ENCODE measurements at regions not wholly inside any gene's neighbourhood (a gene's known extent, or its start where the extent isn't known, plus 50 kb on each side); places are given as distances from the start of the nearest gene placed in this dataset.

- peak overlapping the region; percentile 67; the same call in 1 of the 2 replicates for H2AFZ ChIP-seq (ENCODE audit: low read length)
- no peaks in the 10 kb centered on the region for H3K36me3 ChIP-seq (ENCODE audit: control insufficient read depth in 2 of 4, insufficient read depth in 4 of 4, low read length in 3 of 4)
- peak overlapping the region; percentile 2 for H4K91ac ChIP-seq (replicated peaks; ENCODE audit: insufficient read length, low read length)
- H3K23ac ChIP-seq (ENCODE audit: insufficient read length) = no peak overlapping the region
- H4K8ac ChIP-seq (ENCODE audit: extremely low read depth, insufficient read depth, low read length) = no peak overlapping the region
- 81% methylated on average over 11 of the region's 11 CpGs; no CpG with 5 or more reads in 1 of the 2 experiments for WGBS, 2 experiments (ENCODE audit: extremely low coverage in 1 of 2, insufficient coverage in 1 of 2, insufficient read length in 1 of 2, insufficient replicate concordance in 2 of 2, low coverage in 1 of 2, low lambda C conversion rate in 2 of 2, missing lambda C conversion rate in 1 of 2)
- no peaks in the 10 kb centered on the region for H3K79me1 ChIP-seq (ENCODE audit: low read depth, low read length)
- no peak overlapping the region for H2AK5ac ChIP-seq (ENCODE audit: low read depth, low read length)
- H3K4me2 ChIP-seq (ENCODE audit: insufficient read depth in 1 of 2, low read depth in 2 of 2, low read length in 2 of 2) = no peak overlapping the region
- H3K27ac ChIP-seq (ENCODE audit: low read depth, low read length) = no peak overlapping the region
- H3K4ac ChIP-seq (replicated peaks; ENCODE audit: insufficient read length, low read depth, low read length) = no peak overlapping the region
- no peak overlapping the region for H2BK20ac ChIP-seq (ENCODE audit: low read length)
- ChIA-PET CTCF (ENCODE audit: partially characterized antibody) (interaction anchor here (0.8 kb wide), 1 partner anchor 22 kb away, joined by 3 read pairs; no protein-coding TSS in a partner anchor), POLR2A (ENCODE audit: partially characterized antibody) (no interaction called here)
- H2BK5ac ChIP-seq (ENCODE audit: low read depth, low read length) = no peak overlapping the region
- no peaks in the 10 kb centered on the region for H4K20me1 ChIP-seq (replicated peaks in 1 of 2; ENCODE audit: control insufficient read depth in 1 of 2, insufficient read depth in 2 of 2, low read length in 2 of 2)
- H3K23me2 ChIP-seq (ENCODE audit: low read depth, low read length) = no peaks in the 10 kb centered on the region; the same call in 1 of the 2 replicates
- DNase-seq (ENCODE audit: low read depth in 1 of 2, low spot score in 2 of 2) (no peak), FAIRE-seq (no peak)
- H3K18ac ChIP-seq (ENCODE audit: extremely low read depth, low read length) = peak overlapping the region; percentile 64; the same call in 1 of the 2 replicates
- no peak overlapping the region for H2BK12ac ChIP-seq (ENCODE audit: low read depth, low read length)
- no peak overlapping the region for H2BK120ac ChIP-seq (replicated peaks; ENCODE audit: low read depth, low read length)
- TF ChIP-seq, protein P1, sequence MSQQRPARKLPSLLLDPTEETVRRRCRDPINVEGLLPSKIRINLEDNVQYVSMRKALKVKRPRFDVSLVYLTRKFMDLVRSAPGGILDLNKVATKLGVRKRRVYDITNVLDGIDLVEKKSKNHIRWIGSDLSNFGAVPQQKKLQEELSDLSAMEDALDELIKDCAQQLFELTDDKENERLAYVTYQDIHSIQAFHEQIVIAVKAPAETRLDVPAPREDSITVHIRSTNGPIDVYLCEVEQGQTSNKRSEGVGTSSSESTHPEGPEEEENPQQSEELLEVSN (IDR thresholded peaks at IDR 0.05) = no peak
- TF ChIP-seq TBP (IDR thresholded peaks at IDR 0.05; ENCODE audit: low read depth, low read length) (no peak), TEAD4 (IDR thresholded peaks at IDR 0.05; ENCODE audit: low read depth, low read length) (no peak), NRF1 (IDR thresholded peaks at IDR 0.05; ENCODE audit: low read depth, low read length) (no peak), RNF2 (IDR thresholded peaks at IDR 0.05; ENCODE audit: borderline replicate concordance, low read depth, low read length, missing control alignments, poor library complexity, severe bottlenecking) (no peak), TAF7 (optimal IDR thresholded peaks at IDR 0.05; ENCODE audit: borderline replicate concordance, low read depth, low read length) (no peak), ATF3 (IDR thresholded peaks at IDR 0.05; ENCODE audit: insufficient read depth, low read depth, low read length) (no peak), SIX5 (IDR thresholded peaks at IDR 0.05; ENCODE audit: low read depth, low read length) (no peak), EZH2 (IDR thresholded peaks at IDR 0.05; ENCODE audit: low read depth, low read length, severe bottlenecking) (no peak), FOSL1 (IDR thresholded peaks at IDR 0.05; ENCODE audit: insufficient read depth, low read depth, low read length) (no peak)
- H3K56ac ChIP-seq (replicated peaks; ENCODE audit: insufficient read length, low read depth, low read length) = no peak overlapping the region
- H3K9me3 ChIP-seq (ENCODE audit: insufficient read depth in 2 of 2, low read depth in 1 of 2, low read length in 1 of 2) = no peaks in the 10 kb centered on the region
- H3K79me2 ChIP-seq (ENCODE audit: control insufficient read depth in 1 of 2, insufficient read depth in 2 of 2, low read length in 2 of 2) = no peaks in the 10 kb centered on the region
- peaks cover 0 to 5% (median under 1%) of the 10 kb centered on the region in 4 experiments; a peak in 2 of 7 replicates for H3K4me1 ChIP-seq (replicated peaks in 1 of 4; ENCODE audit: control insufficient read depth in 3 of 4, insufficient read depth in 4 of 4, low read length in 3 of 4)
- H3K27me3 ChIP-seq (replicated peaks in 1 of 4; ENCODE audit: control insufficient read depth in 3 of 4, extremely low read depth in 1 of 4, insufficient read depth in 3 of 4, low read length in 3 of 4) = no peaks in the 10 kb centered on the region
- H2BK15ac ChIP-seq (ENCODE audit: low read length) = no peak overlapping the region
- no peak overlapping the region for H3K4me3 ChIP-seq (ENCODE audit: extremely low read depth in 1 of 4, insufficient read depth in 2 of 4, low read depth in 3 of 4, low read length in 4 of 4)
- H4K5ac ChIP-seq (ENCODE audit: insufficient read length, low read depth, low read length) = no peak overlapping the region
- no peak overlapping the region for H3K14ac ChIP-seq (ENCODE audit: insufficient read length)
- H3K9ac ChIP-seq (replicated peaks in 1 of 4; ENCODE audit: extremely low read depth in 1 of 4, low read depth in 3 of 4, low read length in 3 of 4) = no peak overlapping the region
Observed at GRCh38 chr2:65746931-65747675, 314.7 kb upstream of the SPRED2 start.
